Endothelial cell of umbilical vein (primary cell): ENCODE measurements at regions not wholly inside any gene's neighbourhood (a gene's known extent, or its start where the extent isn't known, plus 50 kb on each side); places are given as distances from the start of the nearest gene placed in this dataset.

ENCODE experiments used
- BruUV-seq: library from RNA; stranded (reverse); fragments of 400-500 nt; replicated peaks from 2 replicates; lab custom pipeline; 2021; lab: Mats Ljungman, UMichigan
- CTCF ChIA-PET: fragments of 300-600, 350-600 bp; sonication (Branson Sonifier 250); formaldehyde crosslinking; loops from one replicate; lab custom pipeline; 2021; ENCODE audit warnings: antibody characterized with exemption, inconsistent platforms; lab: Charles Lee
- POLR2A ChIA-PET: fragments of 300-600, 350-600 bp; sonication (Branson Sonifier 250); formaldehyde crosslinking; loops from one replicate; lab custom pipeline; 2021; ENCODE audit warnings: antibody characterized with exemption, inconsistent platforms; lab: Charles Lee
- DNase-seq: peaks from one replicate; pipeline ENCODE4 v3.0.0-alpha.2; 2011; ENCODE audit warnings: low read depth, low spot score
- FAIRE-seq: peaks from 2 replicates; lab custom pipeline; 2011; peaks lifted over from hg19 to GRCh38; lab: Jason Lieb, UNC
- H2AFZ ChIP-seq: 2 replicates; pipeline ENCODE4 v1.6.0; 2012; ENCODE audit warnings: low read depth, low read length, control low read depth, inconsistent platforms
- H3K27ac ChIP-seq: 2 replicates; pipeline ENCODE4 v1.5.1; 2011; ENCODE audit warnings: low read depth, mild to moderate bottlenecking, control low read depth, low read length, moderate library complexity; ENCODE audit not compliant: insufficient read depth
- H3K27me3 ChIP-seq, 2 experiments: 2 replicates each; pipeline versions ENCODE4 v1.6.0 to v1.6.1; 2011; ENCODE audit warnings: low read length in 2 of 2, mixed read lengths in 1 of 2; ENCODE audit not compliant: control insufficient read depth in 2 of 2, insufficient read depth in 2 of 2
- H3K36me3 ChIP-seq, 2 experiments: 2 replicates in 1 of 2; 3 replicates in 1 of 2; pipeline ENCODE4 v1.5.1; 2011; ENCODE audit warnings: low read length in 2 of 2, mild to moderate bottlenecking in 1 of 2, moderate library complexity in 1 of 2; ENCODE audit not compliant: control insufficient read depth in 2 of 2, insufficient read depth in 2 of 2; ENCODE audit errors: extremely low read depth in 1 of 2
- H3K4me1 ChIP-seq: 3 replicates; pipeline ENCODE4 v1.5.1; 2011; ENCODE audit warnings: mild to moderate bottlenecking, low read length; ENCODE audit not compliant: control insufficient read depth, insufficient read depth; ENCODE audit errors: extremely low read depth
- H3K4me2 ChIP-seq: 2 replicates; pipeline ENCODE4 v1.6.1; 2011; ENCODE audit warnings: low read length, control low read depth, mixed read lengths; ENCODE audit not compliant: insufficient read depth
- H3K4me3 ChIP-seq, 3 experiments: fragments of 200-600 bp in 1 of 3; sonication (generic), shearing (Covaris generic) in 1 of 3; replicated peaks in 1 of 3; 2 replicates each; pipeline ENCODE4 v1.5.1; 2011 to 2016; ENCODE audit warnings: control low read depth in 3 of 3, low read length in 3 of 3, mild to moderate bottlenecking in 2 of 3, inconsistent platforms in 1 of 3, low read depth in 1 of 3, moderate library complexity in 1 of 3; ENCODE audit not compliant: insufficient read depth in 1 of 3
- H3K79me2 ChIP-seq: 2 replicates; pipeline ENCODE4 v1.6.0; 2012; ENCODE audit warnings: low read length, inconsistent platforms; ENCODE audit not compliant: control insufficient read depth, insufficient read depth
- H3K9ac ChIP-seq: replicated peaks from 2 replicates; pipeline ENCODE3; 2011; ENCODE audit warnings: low read length, control low read depth; ENCODE audit not compliant: insufficient read depth; ENCODE audit errors: extremely low read depth
- H3K9me1 ChIP-seq: replicated peaks from 3 replicates; pipeline ENCODE4 v1.6.0; 2011; ENCODE audit warnings: mild to moderate bottlenecking, low read length; ENCODE audit not compliant: control insufficient read depth, insufficient read depth; ENCODE audit errors: extremely low read depth
- H3K9me3 ChIP-seq: replicated peaks from 2 replicates; pipeline ENCODE4 v1.5.1; 2012; ENCODE audit warnings: low read length, inconsistent platforms; ENCODE audit not compliant: control insufficient read depth, insufficient read depth
- H4K20me1 ChIP-seq: replicated peaks from 2 replicates; pipeline ENCODE3; 2011; ENCODE audit warnings: mild to moderate bottlenecking, low read length; ENCODE audit not compliant: control insufficient read depth, insufficient read depth; ENCODE audit errors: extremely low read depth
- CTCF ChIP-seq, 2 donors: IDR thresholded peaks; 1 replicate in 1 of 2; 2 replicates in 1 of 2; pipeline ENCODE4 v1.5.1; 2011; ENCODE audit warnings: low read length in 2 of 2, mild to moderate bottlenecking in 2 of 2, moderate library complexity in 2 of 2, control low read depth in 1 of 2, inconsistent platforms in 1 of 2, low read depth in 1 of 2; ENCODE audit not compliant: insufficient read depth in 1 of 2; ENCODE audit errors: extremely low read depth in 1 of 2
- EZH2 ChIP-seq: IDR thresholded peaks from 2 replicates; pipeline ENCODE4 v1.6.1; 2012; ENCODE audit warnings: borderline replicate concordance, low read depth, mild to moderate bottlenecking, moderate library complexity, low read length, inconsistent platforms; ENCODE audit not compliant: severe bottlenecking
- FOS ChIP-seq: IDR thresholded peaks from 2 replicates; pipeline ENCODE4 v1.6.1; 2011; ENCODE audit warnings: mild to moderate bottlenecking, low read length, moderate library complexity, borderline replicate concordance; ENCODE audit not compliant: insufficient read depth
- GATA2 ChIP-seq: IDR thresholded peaks from 2 replicates; pipeline ENCODE4 v1.7.0; 2011; ENCODE audit warnings: low read depth, mild to moderate bottlenecking, moderate library complexity, mixed read lengths, low read length; ENCODE audit not compliant: insufficient read length, insufficient read depth
- JUN ChIP-seq: IDR thresholded peaks from 2 replicates; pipeline ENCODE4 v1.6.1; 2011; ENCODE audit warnings: borderline replicate concordance, low read depth; ENCODE audit not compliant: insufficient read length, insufficient read depth
- MAX ChIP-seq: IDR thresholded peaks from 2 replicates; pipeline ENCODE4 v1.6.1; 2011; ENCODE audit not compliant: insufficient read depth, insufficient read length
- MYC ChIP-seq: IDR thresholded peaks from one replicate; pipeline ENCODE4 v1.6.1; 2011; ENCODE audit warnings: mild to moderate bottlenecking, low read depth, low read length
- POLR2A ChIP-seq: IDR thresholded peaks from 2 replicates; pipeline ENCODE4 v1.6.1; 2012; ENCODE audit warnings: low read depth, mild to moderate bottlenecking, control low read depth, low read length
- POLR2AphosphoS5 ChIP-seq: IDR thresholded peaks from 2 replicates; pipeline ENCODE4 v1.6.1; 2012; ENCODE audit warnings: low read depth, mild to moderate bottlenecking, control low read depth, low read length, moderate library complexity; ENCODE audit not compliant: insufficient read depth
- dilution Hi-C: fragments of 300-500 bp; cut with MboI; formaldehyde crosslinking; loops from one replicate; pipeline ENCODE4 v1.15.0; 2019; ENCODE audit warnings: low sequenced_read_pairs; ENCODE audit not compliant: extremely low pct_ligation_motif_present
- intact Hi-C: fragments of 100-400 bp; cut with micrococcal nuclease; formaldehyde crosslinking; loops from one replicate; pipeline ENCODE4 v1.10.0; 2022

- Histone ChIP-seq H3K36me3 (no peaks in the 10 kb centered on the region), H3K9ac (no peak overlapping the region), H3K27ac (no peak overlapping the region), H3K27me3 (no peaks in the 10 kb centered on the region), H3K4me2 (no peak overlapping the region), H3K9me3 (no peaks in the 10 kb centered on the region), H2AFZ (no peak overlapping the region), H3K4me1 (no peaks in the 10 kb centered on the region), H3K9me1 (no peaks in the 10 kb centered on the region), H3K79me2 (no peaks in the 10 kb centered on the region), H4K20me1 (no peaks in the 10 kb centered on the region), H3K4me3 (no peak overlapping the region)
- DNase-seq (no peak), FAIRE-seq (no peak)
- TF ChIP-seq FOS (no peak), JUN (no peak), CTCF (IDR thresholded peaks at IDR 0.05; ENCODE audit: extremely low read depth in 1 of 2, insufficient read depth in 1 of 2, low read depth in 1 of 2, low read length in 2 of 2) (no peak), MYC (no peak), GATA2 (no peak), EZH2 (no peak), POLR2A (no peak), POLR2AphosphoS5 (no peak), MAX (no peak)
- BruUV-seq = no TSS peak
- intact Hi-C loops (no loop called here), dilution Hi-C loops (no loop called here)
- ChIA-PET CTCF (no interaction called here), POLR2A (no interaction called here)
Observed at GRCh38 chr10:53700278-53700677, 927.7 kb upstream of the MBL2 start.
